ENCODE measurements at regions not wholly inside any gene's neighbourhood (a gene's known extent, or its start where the extent isn't known, plus 50 kb on each side); places are given as distances from the start of the nearest gene placed in this dataset.

- no CpG with 5 or more reads among the region's 1 CpG for WGBS (ENCODE audit: insufficient coverage, insufficient read length)
- no peak for DNase-seq (ENCODE audit: low read depth, low spot score)
- no peaks in the 10 kb centered on the region for H3K27me3 ChIP-seq (ENCODE audit: control insufficient read depth, insufficient read depth, low read length)
- H3K4me3 ChIP-seq (ENCODE audit: low read length): no peak overlapping the region
- no peaks in the 10 kb centered on the region for H3K36me3 ChIP-seq (ENCODE audit: control insufficient read depth, insufficient read depth, low read length)
- H3K27ac ChIP-seq (ENCODE audit: low read length): no peak overlapping the region
- no peaks in the 10 kb centered on the region for H3K9me3 ChIP-seq (ENCODE audit: control insufficient read depth, insufficient read depth, low read length)
- H3K4me1 ChIP-seq (ENCODE audit: control insufficient read depth, insufficient read depth, low read length): no peaks in the 10 kb centered on the region
Observed at GRCh38 chr7:124692425-124692824, 73.2 kb downstream of the GPR37 start.

GRCh38 chr7:124690840-124691239 lies 74.8 kb downstream of the GPR37 start:
- DNase-seq (ENCODE audit: low read depth, low spot score): no peak
- H3K4me1 ChIP-seq (ENCODE audit: control insufficient read depth, insufficient read depth, low read length): no peaks in the 10 kb centered on the region
- H3K4me3 ChIP-seq (ENCODE audit: low read length): no peak overlapping the region
- H3K27me3 ChIP-seq (ENCODE audit: control insufficient read depth, insufficient read depth, low read length): no peaks in the 10 kb centered on the region
- H3K9me3 ChIP-seq (ENCODE audit: control insufficient read depth, insufficient read depth, low read length): no peaks in the 10 kb centered on the region
- no peak overlapping the region for H3K27ac ChIP-seq (ENCODE audit: low read length)
- no peaks in the 10 kb centered on the region for H3K36me3 ChIP-seq (ENCODE audit: control insufficient read depth, insufficient read depth, low read length)

GRCh38 chr7:124689931-124690330 lies 75.7 kb downstream of the GPR37 start:
- H3K27ac ChIP-seq (ENCODE audit: low read length): no peak overlapping the region
- no peaks in the 10 kb centered on the region for H3K9me3 ChIP-seq (ENCODE audit: control insufficient read depth, insufficient read depth, low read length)
- no peaks in the 10 kb centered on the region for H3K4me1 ChIP-seq (ENCODE audit: control insufficient read depth, insufficient read depth, low read length)
- no peak overlapping the region for H3K4me3 ChIP-seq (ENCODE audit: low read length)
- no peaks in the 10 kb centered on the region for H3K27me3 ChIP-seq (ENCODE audit: control insufficient read depth, insufficient read depth, low read length)
- H3K36me3 ChIP-seq (ENCODE audit: control insufficient read depth, insufficient read depth, low read length): no peaks in the 10 kb centered on the region
- no CpG with 5 or more reads among the region's 1 CpG for WGBS (ENCODE audit: insufficient coverage, insufficient read length)
- no peak for DNase-seq (ENCODE audit: low read depth, low spot score)

GRCh38 chr7:124689523-124689922 lies 76.1 kb downstream of the GPR37 start:
- H3K27ac ChIP-seq (ENCODE audit: low read length): no peak overlapping the region
- no CpG with 5 or more reads among the region's 2 CpGs for WGBS (ENCODE audit: insufficient coverage, insufficient read length)
- DNase-seq (ENCODE audit: low read depth, low spot score): no peak
- no peaks in the 10 kb centered on the region for H3K4me1 ChIP-seq (ENCODE audit: control insufficient read depth, insufficient read depth, low read length)
- H3K27me3 ChIP-seq (ENCODE audit: control insufficient read depth, insufficient read depth, low read length): no peaks in the 10 kb centered on the region
- H3K4me3 ChIP-seq (ENCODE audit: low read length): no peak overlapping the region
- H3K36me3 ChIP-seq (ENCODE audit: control insufficient read depth, insufficient read depth, low read length): no peaks in the 10 kb centered on the region
- H3K9me3 ChIP-seq (ENCODE audit: control insufficient read depth, insufficient read depth, low read length): no peaks in the 10 kb centered on the region

GRCh38 chr7:124688991-124689390 lies 76.6 kb downstream of the GPR37 start:
- Histone ChIP-seq H3K4me3 (ENCODE audit: low read length) (no peak overlapping the region), H3K27me3 (ENCODE audit: control insufficient read depth, insufficient read depth, low read length) (no peaks in the 10 kb centered on the region), H3K36me3 (ENCODE audit: control insufficient read depth, insufficient read depth, low read length) (no peaks in the 10 kb centered on the region), H3K9me3 (ENCODE audit: control insufficient read depth, insufficient read depth, low read length) (no peaks in the 10 kb centered on the region), H3K27ac (ENCODE audit: low read length) (no peak overlapping the region), H3K4me1 (ENCODE audit: control insufficient read depth, insufficient read depth, low read length) (no peaks in the 10 kb centered on the region)
- WGBS (ENCODE audit: insufficient coverage, insufficient read length): no CpG with 5 or more reads among the region's 3 CpGs
- DNase-seq (ENCODE audit: low read depth, low spot score): no peak

GRCh38 chr7:124686543-124687171 lies 78.9 kb downstream of the GPR37 start:
- DNase-seq (ENCODE audit: low read depth, low spot score): no peak
- H3K4me3 ChIP-seq (ENCODE audit: low read length): no peak overlapping the region

GRCh38 chr7:124681946-124682345 lies 83.6 kb downstream of the GPR37 start:
- H3K36me3 ChIP-seq (ENCODE audit: control insufficient read depth, insufficient read depth, low read length): no peaks in the 10 kb centered on the region
- H3K4me3 ChIP-seq (ENCODE audit: low read length): no peak overlapping the region
- no peaks in the 10 kb centered on the region for H3K9me3 ChIP-seq (ENCODE audit: control insufficient read depth, insufficient read depth, low read length)
- WGBS (ENCODE audit: insufficient coverage, insufficient read length): no CpG with 5 or more reads among the region's 1 CpG
- no peaks in the 10 kb centered on the region for H3K27me3 ChIP-seq (ENCODE audit: control insufficient read depth, insufficient read depth, low read length)
- H3K4me1 ChIP-seq (ENCODE audit: control insufficient read depth, insufficient read depth, low read length): no peaks in the 10 kb centered on the region
- H3K27ac ChIP-seq (ENCODE audit: low read length): no peak overlapping the region
- no peak for DNase-seq (ENCODE audit: low read depth, low spot score)

More at GRCh38 chr7:124686543-124687171, 78.9 kb downstream of the GPR37 start:
- H3K9me3 ChIP-seq (ENCODE audit: control insufficient read depth, insufficient read depth, low read length): no peaks in the 10 kb centered on the region
- H3K4me1 ChIP-seq (ENCODE audit: control insufficient read depth, insufficient read depth, low read length): no peaks in the 10 kb centered on the region
- no peaks in the 10 kb centered on the region for H3K27me3 ChIP-seq (ENCODE audit: control insufficient read depth, insufficient read depth, low read length)
- no peaks in the 10 kb centered on the region for H3K36me3 ChIP-seq (ENCODE audit: control insufficient read depth, insufficient read depth, low read length)
- H3K27ac ChIP-seq (ENCODE audit: low read length): no peak overlapping the region

GRCh38 chr7:124680304-124680703 lies 85.3 kb downstream of the GPR37 start:
- Histone ChIP-seq H3K27ac (ENCODE audit: low read length) (no peak overlapping the region), H3K4me3 (ENCODE audit: low read length) (no peak overlapping the region), H3K4me1 (ENCODE audit: control insufficient read depth, insufficient read depth, low read length) (no peaks in the 10 kb centered on the region), H3K9me3 (ENCODE audit: control insufficient read depth, insufficient read depth, low read length) (no peaks in the 10 kb centered on the region), H3K27me3 (ENCODE audit: control insufficient read depth, insufficient read depth, low read length) (no peaks in the 10 kb centered on the region), H3K36me3 (ENCODE audit: control insufficient read depth, insufficient read depth, low read length) (no peaks in the 10 kb centered on the region)
- no peak for DNase-seq (ENCODE audit: low read depth, low spot score)
- no CpG with 5 or more reads among the region's 6 CpGs for WGBS (ENCODE audit: insufficient coverage, insufficient read length)

- DNase-seq (ENCODE audit: low read depth, low spot score): no peak
- WGBS (ENCODE audit: insufficient coverage, insufficient read length): no CpG with 5 or more reads among the region's 8 CpGs
- Histone ChIP-seq H3K9me3 (ENCODE audit: control insufficient read depth, insufficient read depth, low read length) (no peaks in the 10 kb centered on the region), H3K4me1 (ENCODE audit: control insufficient read depth, insufficient read depth, low read length) (no peaks in the 10 kb centered on the region), H3K36me3 (ENCODE audit: control insufficient read depth, insufficient read depth, low read length) (no peaks in the 10 kb centered on the region), H3K27me3 (ENCODE audit: control insufficient read depth, insufficient read depth, low read length) (no peaks in the 10 kb centered on the region), H3K4me3 (ENCODE audit: low read length) (no peak overlapping the region), H3K27ac (ENCODE audit: low read length) (no peak overlapping the region)
Observed at GRCh38 chr7:124679586-124680225, 85.9 kb downstream of the GPR37 start.

- Histone ChIP-seq H3K27ac (ENCODE audit: low read length) (no peak overlapping the region), H3K27me3 (ENCODE audit: control insufficient read depth, insufficient read depth, low read length) (no peaks in the 10 kb centered on the region), H3K4me1 (ENCODE audit: control insufficient read depth, insufficient read depth, low read length) (no peaks in the 10 kb centered on the region), H3K4me3 (ENCODE audit: low read length) (no peak overlapping the region), H3K9me3 (ENCODE audit: control insufficient read depth, insufficient read depth, low read length) (no peaks in the 10 kb centered on the region), H3K36me3 (ENCODE audit: control insufficient read depth, insufficient read depth, low read length) (no peaks in the 10 kb centered on the region)
- no peak for DNase-seq (ENCODE audit: low read depth, low spot score)
- no CpG with 5 or more reads among the region's 2 CpGs for WGBS (ENCODE audit: insufficient coverage, insufficient read length)
Observed at GRCh38 chr7:124679146-124679545, 86.4 kb downstream of the GPR37 start.

GRCh38 chr7:124674451-124674850 lies 91.1 kb downstream of the GPR37 start:
- Histone ChIP-seq H3K9me3 (ENCODE audit: control insufficient read depth, insufficient read depth, low read length) (no peaks in the 10 kb centered on the region), H3K27ac (ENCODE audit: low read length) (no peak overlapping the region), H3K4me3 (ENCODE audit: low read length) (no peak overlapping the region), H3K27me3 (ENCODE audit: control insufficient read depth, insufficient read depth, low read length) (no peaks in the 10 kb centered on the region), H3K36me3 (ENCODE audit: control insufficient read depth, insufficient read depth, low read length) (no peaks in the 10 kb centered on the region), H3K4me1 (ENCODE audit: control insufficient read depth, insufficient read depth, low read length) (no peaks in the 10 kb centered on the region)
- WGBS (ENCODE audit: insufficient coverage, insufficient read length): no CpG with 5 or more reads among the region's 1 CpG
- DNase-seq (ENCODE audit: low read depth, low spot score): no peak
